NB4 (cell line): ENCODE measurements at regions not wholly inside any gene's neighbourhood (a gene's known extent, or its start where the extent isn't known, plus 50 kb on each side); places are given as distances from the start of the nearest gene placed in this dataset.

ENCODE experiments used
- CTCF ChIP-seq: IDR thresholded peaks from one replicate; pipeline ENCODE4 v1.5.1; 2012; ENCODE audit warnings: low read depth, low read length
- POLR2A ChIP-seq: IDR thresholded peaks from 2 replicates; pipeline ENCODE4 v1.6.1; 2011; ENCODE audit warnings: mild to moderate bottlenecking; ENCODE audit not compliant: insufficient read length; ENCODE audit errors: extremely low read depth

GRCh38 chr5:45060724-45061123 lies 252.0 kb downstream of the MRPS30 start:
- TF ChIP-seq CTCF (no peak), POLR2A (no peak)
